Stimulated activated CD4-positive, alpha-beta T cell treated with anti-CD3 and anti-CD28 coated beads, Interleukin-1b, Interleukin-23, amount 100 ng/mL, for 24 hours (primary cell): ENCODE measurements at regions not wholly inside any gene's neighbourhood (a gene's known extent, or its start where the extent isn't known, plus 50 kb on each side); places are given as distances from the start of the nearest gene placed in this dataset.
"Not testable (repeated sequence)": the region's sequence is repeated elsewhere in the genome, so short reads cannot be mapped to it uniquely, and the experiment has no call there.

ENCODE experiments used
- DNase-seq, 4 experiments: peaks; one replicate each; pipeline ENCODE4 v3.0.0-alpha.2; 2020; ENCODE audit warnings: low read depth in 4 of 4, low spot score in 1 of 4

DNA sequence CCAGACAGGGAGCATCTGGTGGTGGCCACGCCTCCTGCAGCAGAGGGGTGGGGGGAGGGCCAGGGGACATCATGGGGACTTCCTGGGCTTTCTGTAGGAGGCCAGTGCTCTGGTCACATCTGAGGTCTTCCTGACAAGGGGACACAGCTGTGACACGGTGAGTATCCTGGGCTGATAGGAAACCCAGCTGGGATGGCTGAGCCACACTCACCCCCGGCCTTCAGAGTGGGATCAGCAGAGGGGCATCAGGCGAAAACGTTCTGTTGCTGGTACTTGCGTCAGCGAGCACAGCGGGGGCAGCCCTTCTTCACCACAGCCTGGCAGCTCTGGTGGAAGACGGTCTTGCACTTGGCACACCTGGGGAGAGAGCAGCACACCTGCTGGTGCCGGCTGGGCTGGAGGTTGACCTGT, 122.9 kb upstream of the SMURF2 start:
- DNase-seq: no peak

DNA sequence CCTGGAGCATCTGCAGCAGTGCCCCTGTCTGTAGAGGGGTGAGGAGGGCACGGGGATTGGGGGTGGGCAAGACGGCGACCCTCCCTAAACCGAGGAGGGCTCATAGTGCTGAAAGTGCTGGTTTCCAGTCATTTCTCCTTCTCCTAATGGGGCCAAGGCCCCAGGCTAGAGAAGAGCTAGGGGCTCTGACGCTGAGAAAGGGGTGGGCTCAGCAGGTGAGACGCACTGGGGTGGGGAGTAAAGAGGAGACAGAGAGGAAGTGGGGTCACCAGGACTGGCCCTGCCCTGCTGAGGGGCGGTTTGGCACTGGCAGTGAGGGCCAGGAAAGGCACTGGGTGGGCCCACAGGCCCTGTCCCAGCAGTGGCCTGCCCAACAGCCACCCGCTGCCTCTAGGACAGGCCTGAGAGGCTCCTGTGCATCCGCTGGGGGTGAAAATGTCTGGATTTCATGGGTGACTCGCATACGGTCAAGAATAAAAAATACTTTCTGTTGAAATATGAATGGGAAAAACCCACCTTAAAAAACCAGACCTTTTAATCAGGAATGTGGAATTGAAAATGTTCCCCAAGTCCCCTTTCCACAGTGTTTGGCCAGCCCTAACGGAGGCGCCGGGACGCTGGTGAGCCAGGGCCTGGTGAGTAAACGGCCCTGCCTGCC, 122.4 kb upstream of the SMURF2 start:
- DNase-seq: no peak

DNA sequence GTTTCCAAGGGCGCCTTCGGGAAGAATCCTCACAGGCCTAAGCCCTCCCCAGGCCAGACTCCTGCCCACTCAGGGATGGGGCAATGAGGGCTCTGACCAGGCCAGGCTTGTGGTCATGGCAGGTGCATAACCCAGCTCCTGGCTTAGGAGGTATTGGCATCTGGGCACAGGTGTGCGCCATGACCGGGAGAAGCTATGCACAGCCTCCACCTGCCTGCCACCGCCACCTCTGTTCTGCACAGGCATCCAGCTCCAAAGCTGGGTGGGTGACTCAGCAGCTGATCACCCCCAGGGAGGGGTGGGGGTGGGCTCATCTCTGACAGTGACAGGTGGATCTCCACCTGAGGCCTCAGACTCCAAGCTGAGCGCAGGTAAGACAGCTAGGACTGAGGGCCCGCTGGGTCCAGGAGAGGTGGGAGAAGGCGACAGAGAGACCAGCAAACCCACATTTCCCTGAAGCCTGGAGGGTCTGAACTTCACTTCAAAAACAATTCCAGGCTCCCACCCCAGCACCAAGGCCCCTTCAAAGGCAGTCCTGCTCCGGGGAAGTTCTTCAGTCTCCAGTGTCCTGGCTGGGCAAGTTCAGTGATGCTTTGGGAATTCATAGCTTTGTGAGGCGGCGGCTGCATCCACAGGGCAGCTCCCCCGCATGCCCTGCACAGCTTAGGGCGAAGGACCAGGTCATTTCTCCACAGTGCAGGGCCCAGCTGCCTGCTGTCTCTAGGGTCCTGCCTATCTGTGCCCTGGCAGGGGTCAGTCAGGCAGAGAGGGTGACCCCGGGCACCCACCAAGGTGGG, 121.6 kb upstream of the SMURF2 start:
- no peak for DNase-seq

DNA sequence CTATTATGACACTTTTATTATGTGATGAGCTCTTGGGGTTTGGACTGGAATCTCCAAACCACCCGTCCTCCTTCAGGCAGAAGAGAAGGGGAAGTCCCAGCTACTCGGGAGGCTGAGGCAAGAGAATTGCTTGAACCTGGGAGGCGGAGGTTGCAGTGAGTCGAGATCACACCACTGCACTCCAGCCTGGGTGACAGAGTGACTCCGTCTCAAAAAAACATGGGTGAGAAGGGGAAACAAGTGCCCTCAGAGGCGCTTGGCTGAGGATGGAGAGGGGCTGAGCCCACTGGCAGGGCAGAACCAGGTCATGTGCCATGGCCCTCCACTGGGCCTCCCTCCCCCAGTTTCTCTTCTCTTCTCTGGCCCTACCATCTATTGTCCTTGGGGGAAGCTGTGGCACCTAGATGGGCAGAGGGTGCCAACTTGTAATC, 120.9 kb upstream of the SMURF2 start:
- no peak for DNase-seq

DNA sequence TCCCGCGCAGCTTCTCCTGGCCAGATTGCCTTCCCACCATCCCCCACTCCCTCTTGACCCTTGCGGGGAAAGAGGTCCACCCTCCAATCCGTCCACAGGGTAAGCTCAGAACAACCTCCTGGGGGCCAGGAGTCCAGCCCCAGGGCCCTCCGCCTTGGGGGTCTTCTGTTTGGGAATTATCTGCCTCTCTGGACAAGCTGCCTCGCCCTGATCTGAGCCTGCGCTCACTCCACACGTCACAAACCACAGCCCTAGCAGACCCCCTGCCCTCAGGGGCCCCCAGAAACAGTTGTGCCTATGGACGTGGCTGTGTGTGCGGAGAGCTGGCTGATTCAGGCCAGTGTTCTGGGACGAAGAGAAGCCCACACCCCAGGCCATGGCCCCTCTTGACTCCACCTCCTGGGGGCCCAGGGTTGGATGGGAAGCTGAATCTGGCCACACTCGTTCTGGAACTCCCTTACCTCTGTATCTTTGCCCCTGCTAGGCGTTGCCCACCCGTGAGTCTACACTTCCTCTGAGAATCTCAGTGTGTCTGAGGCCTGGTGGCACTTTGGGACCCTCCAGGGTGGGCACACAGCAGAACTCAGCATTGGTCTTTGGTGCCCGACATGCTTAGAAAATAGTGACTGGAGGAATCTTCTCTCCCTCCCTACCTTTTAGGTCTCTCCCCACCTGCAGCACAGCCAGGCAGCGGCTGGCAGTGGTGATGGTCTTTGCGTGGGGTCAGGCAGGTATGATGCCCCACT, 119.9 kb upstream of the SMURF2 start:
- no peak for DNase-seq

DNA sequence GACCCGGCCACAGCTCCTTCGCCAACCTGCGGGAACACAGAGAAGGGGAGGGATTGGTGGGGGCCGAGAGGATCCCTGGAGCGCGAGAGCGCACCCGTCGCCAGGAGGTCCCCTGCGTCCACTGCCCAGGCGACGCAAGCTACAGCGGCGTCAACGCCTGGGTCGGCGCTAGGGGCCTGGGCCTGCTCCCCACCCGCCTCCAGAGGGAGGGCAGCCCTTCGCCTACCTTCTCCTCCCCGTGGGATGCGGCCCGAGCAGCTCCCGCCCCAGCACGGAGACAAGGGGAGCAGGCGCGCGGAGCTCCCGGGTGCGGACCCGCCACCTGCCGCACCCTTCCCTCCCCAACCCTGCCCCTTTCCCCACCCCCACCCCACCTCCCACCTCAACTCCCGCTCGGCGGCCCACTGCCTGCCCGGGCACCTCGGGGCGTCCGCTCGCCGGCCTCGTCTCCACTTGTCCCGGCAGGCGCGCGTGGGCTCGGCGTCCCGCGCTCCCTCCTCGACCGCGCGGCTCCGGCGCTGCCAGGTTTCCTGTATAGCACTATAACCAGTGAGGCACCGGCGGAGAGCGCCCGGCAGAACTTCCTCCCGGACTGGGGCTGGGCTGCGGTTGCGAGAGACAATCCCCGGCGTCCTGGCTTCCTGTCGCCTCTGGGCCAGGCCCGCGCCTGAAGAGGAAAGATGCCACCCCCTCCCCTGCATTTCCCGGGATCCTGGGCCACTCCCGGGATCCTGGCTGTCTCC, 119.1 kb upstream of the SMURF2 start:
- no peak for DNase-seq

DNA sequence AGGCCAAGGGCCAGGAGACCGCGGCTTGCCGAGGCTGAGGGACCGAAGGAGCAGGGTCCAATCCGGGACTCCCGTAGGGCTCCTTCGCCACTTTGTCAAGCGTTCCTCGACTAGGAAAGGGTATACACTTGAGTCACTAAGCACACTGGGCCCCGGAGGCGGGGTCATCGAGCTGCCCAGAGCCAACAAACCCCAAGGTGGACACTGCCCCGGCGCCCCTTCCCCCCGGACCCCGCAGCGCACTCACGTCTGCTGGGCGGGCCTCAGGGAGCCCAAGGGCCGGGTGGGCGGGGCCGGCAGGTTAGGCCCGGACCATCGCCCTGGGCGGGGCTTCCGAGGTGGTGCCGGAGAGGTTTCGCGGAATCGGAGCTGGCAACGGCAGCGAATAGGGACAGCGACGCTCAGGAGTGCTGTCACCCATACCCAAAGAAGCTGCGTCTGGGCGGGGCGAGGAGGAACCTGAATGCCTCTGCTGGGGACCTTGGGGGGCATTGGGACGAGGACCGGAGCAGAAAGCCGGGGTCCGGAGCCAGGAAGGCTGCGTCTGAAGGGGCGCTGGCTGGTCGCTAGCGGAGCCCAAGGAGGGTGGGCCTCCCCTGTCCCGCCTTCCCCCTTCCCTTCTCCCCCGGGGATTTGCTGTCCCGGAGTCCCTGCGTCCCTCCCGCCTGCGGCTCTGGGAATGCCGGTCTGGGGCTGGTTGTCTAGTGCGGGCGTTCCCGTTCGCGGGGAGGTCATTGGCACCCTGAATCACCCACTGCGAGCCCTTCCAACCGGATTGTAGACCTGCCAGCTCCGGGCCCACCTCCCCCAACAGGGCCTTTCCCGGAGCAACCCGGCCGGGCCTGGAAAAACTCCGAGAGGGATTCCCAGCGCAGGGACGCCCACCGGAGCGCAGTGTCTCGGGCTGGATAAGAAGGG, 118.2 kb upstream of the SMURF2 start:
- peak; percentile 31 to 72 (median 47) for DNase-seq

DNA sequence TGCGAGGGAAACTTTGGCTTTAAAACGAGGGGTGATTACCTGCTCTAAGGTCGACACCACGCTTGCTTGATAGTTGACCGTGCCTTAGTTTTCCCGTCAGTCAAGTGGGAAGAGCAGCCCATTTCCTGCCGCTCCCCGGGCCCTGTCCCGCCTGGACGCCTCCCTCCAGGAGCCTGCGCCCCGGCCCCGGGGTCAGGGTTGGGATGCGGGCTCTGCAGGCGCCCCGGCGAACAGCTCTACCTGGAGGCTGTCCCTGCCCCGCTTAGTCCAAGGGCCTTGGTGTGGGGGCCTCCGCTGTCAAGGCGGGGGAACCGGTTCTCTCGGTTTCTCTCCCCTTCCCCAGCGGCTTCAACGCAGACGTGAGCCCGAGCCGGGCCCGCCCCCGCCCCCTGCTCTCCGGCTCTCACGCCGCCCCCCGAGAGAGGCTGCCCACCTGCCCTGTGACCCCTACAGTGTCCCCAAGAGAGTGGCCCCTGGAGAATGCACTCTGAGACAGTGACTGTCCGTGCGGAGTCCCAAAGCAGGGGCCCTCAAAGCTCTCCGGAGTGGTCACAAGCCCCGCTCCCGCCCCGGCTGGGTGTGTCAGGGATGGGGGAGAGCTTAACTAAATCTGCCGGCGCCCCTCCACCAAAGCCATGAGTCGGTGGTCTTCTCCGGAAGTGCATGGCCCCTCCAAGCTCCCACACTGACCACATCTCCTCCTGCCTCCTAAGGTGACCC, 117.4 kb upstream of the SMURF2 start:
- no peak for DNase-seq

DNA sequence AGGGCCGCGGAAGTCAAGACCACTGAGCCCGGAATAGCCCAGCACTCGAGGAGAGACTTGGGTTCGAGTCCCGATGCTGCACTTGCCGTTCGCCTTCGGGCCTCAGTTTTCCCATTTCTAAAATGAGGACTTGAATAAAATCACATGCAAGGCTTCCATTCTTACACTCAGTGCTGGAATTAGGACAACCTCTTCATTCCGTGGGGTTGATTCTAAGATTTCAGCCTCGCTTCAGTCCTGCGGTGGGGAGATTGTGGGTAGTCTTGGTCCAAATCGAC, 116.9 kb upstream of the SMURF2 start:
- DNase-seq: not testable (repeated sequence)

DNA sequence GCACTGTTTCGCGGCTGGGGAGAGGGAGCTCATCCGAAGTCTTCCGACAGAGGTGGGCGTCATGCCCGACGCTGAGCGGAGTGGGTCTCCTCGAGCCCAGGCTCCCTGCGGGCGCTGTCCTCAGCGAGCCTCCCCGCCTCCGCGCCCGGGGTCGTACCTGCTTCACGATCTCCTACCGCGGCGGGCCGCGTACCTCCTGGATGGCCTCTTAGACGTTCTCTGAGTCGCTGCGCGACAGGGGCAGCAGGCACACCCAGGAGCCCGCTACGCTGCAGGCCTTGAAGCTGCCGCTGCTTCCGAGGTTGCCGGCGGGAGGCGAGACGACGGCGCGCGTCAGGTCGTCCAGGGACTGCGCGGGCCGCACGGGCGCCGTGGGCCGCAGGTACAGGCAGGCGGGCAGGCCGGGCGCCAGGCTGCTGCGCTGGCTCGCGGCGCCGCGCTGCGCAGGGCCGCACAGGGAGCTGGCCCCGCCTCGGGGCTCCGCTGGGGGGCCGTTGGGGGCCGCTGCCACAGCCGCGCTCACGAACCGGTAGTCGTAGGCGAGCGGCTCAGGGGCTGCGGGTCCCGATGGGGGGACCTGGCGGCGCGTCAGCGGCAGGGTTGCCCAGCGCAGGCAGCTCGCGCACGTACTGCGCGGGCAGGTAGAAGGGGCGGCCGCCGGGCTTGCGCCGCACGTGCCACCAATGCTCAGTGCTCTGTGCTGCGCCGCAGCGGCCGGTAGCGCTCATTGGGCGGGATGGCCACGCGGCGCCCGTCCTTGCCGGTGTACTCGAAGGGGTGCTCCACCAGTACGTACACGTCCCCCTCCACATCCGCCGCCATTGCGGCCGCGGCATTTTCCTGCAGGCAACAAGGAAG, 116.4 kb upstream of the SMURF2 start:
- no peak for DNase-seq

DNA sequence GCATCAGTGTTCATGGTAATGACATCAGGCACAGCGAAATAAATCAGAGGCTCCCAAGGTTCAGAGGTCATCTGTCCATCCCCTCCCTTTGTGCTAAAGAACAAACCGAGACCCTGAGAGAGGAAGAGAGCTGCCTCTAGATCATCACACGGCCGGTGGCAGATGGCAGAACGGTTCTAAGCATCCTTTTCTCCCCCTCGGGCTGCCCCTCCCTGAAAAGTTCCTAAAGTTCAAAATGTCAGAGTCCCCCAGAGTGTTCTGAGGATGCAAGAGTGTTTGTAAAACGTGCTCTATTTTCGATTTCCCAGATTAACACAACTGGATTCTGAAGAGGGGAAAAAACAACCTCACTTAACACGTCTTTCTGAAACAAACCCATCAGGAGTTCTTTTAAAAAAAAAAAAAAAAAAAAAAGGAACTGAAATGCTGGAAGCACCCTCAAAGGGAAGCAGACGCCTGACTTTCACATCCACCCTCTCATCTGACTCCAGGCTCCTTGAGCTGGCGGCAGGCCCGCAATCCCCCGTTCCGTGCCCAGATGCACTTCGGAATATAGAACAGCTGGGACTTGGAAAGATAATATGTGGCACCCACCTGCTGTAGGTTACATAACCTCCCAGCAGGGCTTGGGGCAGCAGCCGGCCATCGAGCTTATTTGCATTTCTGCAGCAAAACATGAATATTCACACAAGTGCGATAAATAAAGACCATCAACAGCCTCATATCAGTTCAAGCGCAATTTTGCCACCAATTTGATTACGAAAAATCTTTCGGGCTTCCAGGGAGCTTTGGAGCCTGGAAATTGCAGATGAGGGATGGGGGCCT, 115.5 kb upstream of the SMURF2 start:
- DNase-seq: no peak

DNA sequence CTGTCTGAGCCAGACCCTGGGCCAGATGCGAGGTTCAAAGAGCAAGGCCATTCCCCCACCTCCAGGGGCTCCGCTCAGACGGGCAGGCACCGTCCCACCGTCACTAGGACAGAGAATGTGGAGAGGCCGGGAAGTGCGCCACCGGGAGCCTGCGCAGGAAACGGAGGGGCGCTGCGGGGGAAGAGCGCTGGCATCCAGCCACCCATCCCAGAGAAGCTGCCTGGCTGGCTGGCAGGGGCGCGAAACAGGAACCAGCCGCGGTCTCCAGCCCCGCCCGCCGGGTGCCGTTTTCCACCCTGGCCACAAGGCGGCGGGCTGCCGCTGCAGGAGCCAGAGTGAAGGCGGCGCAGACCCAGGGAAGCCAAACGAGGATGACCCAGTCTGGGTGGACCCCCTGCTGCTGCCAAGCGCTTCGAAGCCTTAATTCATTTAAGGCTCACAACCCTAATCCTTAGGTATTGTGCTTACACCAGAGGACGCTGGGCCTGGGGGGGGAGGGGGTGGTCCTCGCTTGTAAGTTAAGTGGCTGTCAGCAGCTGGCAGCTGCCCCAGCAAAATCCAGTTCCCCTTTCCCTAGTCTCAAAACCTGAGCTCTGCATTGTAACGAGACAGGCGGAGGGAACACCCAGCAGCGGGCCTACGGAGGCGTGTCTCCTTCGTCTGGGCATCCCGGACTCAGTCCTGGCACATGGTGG, 114.8 kb upstream of the SMURF2 start:
- DNase-seq: peak; percentile 36 to 57 (median 48)

DNA sequence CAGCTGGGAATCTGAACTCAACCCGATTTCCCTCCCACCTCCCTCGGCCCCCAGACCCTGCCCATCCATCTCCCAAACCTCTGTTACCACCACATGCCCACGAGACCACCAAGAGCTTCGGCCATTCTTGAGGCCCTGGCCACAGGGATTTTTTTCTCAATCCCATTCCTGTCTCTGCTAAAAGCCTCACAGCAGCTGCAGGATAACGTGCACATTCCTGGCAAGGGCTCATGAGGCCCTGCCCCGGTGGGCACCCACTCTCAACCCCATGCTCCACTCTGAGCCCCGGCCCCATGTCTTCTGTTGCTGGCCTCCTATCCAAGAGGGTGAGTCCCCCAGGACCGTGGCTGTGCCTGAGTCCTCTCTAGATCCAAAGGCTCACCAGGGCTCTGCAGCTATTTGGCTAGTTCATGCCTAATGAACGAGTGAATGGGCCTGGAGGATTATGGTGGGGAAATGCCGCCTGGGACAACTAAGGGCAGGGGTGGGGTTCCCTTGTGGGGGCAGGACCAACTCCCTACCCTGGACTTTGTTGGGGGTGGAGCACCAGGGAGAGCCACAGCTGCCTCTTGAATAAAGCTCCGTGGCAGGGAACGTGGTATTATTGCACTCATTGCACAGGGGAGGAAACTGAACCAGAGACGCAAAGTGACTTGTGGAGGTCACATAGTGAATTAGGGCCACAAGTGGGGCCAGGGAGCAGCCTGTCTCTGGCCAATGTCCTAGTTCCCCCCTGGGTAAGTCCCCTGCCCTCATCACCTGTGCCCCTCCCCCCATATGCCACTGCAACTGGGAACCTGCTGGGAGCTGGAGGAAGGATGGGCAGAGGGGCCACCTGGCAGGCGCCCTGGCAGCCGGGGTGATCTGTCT, 113.8 kb upstream of the SMURF2 start:
- DNase-seq: no peak

DNA sequence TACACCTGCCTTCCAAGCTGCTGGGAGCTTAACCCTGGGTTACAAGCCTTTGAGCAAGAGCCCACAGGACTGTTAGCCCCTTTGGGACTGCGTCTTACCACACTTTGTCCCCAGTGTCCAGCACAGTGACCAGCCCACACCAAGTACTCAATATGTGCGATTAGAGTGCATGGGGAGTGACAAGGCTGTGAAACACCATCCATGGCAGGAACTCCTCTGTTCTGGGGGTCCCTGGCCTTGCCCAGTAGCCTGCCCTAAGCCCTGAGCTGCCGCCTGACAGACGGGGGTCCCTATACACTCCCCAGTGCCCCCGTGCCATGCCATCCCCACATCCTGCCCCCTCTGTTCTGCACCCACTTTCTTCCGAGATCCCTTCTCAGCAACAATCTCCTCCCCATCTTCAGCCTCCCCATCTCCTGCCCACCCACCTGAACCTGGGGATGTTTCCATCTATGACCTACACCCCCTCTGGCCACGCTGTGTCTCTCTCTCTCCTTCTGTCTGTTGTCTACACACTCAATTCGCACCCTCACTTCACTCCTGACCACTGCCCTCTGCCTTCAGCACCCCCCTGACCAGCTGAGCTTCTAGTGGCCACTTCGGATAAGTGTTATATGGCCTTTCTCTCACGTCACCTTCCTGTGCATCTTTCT, 112.9 kb upstream of the SMURF2 start:
- no peak for DNase-seq

DNA sequence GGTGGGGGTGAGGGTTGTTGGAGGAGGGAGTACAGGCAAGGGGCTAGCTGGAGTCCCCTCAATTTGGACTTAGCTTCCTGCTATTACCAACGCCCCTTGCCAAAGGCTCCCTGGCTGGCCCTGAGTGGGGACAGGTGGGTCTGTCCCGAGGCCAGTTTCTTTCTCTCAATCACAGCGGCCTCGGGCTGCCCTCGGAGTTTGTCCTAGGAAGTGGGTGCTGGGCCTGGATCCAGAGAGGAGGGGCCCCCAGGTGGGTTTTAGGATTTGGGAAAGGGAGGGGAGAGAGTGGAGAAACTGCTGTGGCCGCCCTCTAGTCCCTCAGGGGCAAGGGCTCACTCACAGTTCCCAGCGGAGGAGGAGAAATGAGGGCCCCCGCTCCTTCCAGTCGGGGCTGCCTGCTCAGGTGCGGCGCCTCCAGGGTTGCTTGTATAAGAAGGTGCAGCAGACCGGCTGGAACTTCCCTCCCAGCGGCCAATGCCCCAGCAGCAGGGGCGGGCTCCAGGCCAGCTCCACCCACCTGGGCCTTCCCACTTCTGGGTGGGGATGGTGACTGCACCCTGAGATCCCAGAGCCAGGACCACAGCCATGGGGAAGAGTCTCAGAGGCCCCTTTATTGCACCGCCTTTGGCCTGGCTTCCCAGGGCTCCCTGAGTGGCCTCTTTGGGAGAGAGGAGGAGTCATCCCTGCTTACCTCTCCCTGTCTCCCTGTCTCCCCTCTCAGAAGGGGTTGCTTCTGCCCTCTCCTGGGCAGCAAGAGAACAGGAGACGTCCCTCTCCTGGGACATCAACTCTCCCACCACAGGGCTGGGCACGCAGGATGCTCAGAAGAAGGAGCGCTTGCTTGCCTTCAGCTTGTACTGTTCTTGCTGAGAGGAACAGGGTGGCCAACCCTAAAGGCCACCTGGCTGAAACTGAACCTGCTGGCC, 112.0 kb upstream of the SMURF2 start:
- DNase-seq: no peak
